Panc1 (cell line): ENCODE measurements at regions not wholly inside any gene's neighbourhood (a gene's known extent, or its start where the extent isn't known, plus 50 kb on each side); places are given as distances from the start of the nearest gene placed in this dataset.
"Not testable (repeated sequence)": the region's sequence is repeated elsewhere in the genome, so short reads cannot be mapped to it uniquely, and the experiment has no call there.

Experiments used
- ATAC-seq: fragments of 200-7000 bp; cut with Tn5 transposase; 2 replicates; pipeline ENCODE4 v1.9.1; 2020; ENCODE audit warnings: mild to moderate bottlenecking, moderate library complexity
- BruUV-seq: library from RNA; stranded (reverse); fragments of 400-500 nt; replicated peaks from 2 replicates; lab custom pipeline; 2021; lab: Mats Ljungman, UMichigan
- CTCF ChIA-PET: fragments of 300-600 bp; sonication (Branson Sonifier 250); formaldehyde crosslinking; loops from one replicate; lab custom pipeline; 2022; ENCODE audit warnings: antibody characterized with exemption; lab: Charles Lee
- POLR2A ChIA-PET: fragments of 300-600 bp; sonication (Branson Sonifier 250); formaldehyde crosslinking; loops from one replicate; lab custom pipeline; 2022; ENCODE audit warnings: antibody characterized with exemption; lab: Charles Lee
- DNase-seq: peaks from one replicate; pipeline ENCODE4 v3.0.0-alpha.2; 2010; ENCODE audit warnings: low read depth, low spot score
- H3K27ac ChIP-seq: 2 replicates; pipeline ENCODE4 v1.5.1; 2011; ENCODE audit warnings: mild to moderate bottlenecking, low read length, inconsistent platforms
- H3K27me3 ChIP-seq: fragments of 200-500 bp; sonication (Bioruptor generic); 2 replicates; pipeline ENCODE4 v1.6.0; 2014; ENCODE audit warnings: low read length, inconsistent platforms; ENCODE audit not compliant: control insufficient read depth, insufficient read depth
- H3K36me3 ChIP-seq: fragments of 200-500 bp; sonication (Bioruptor generic); 2 replicates; pipeline ENCODE4 v1.5.1; 2014; ENCODE audit warnings: inconsistent platforms, mild to moderate bottlenecking, low read length, moderate library complexity; ENCODE audit not compliant: control insufficient read depth, insufficient read depth
- H3K4me1 ChIP-seq: 2 replicates; pipeline ENCODE4 v1.5.1; 2011; ENCODE audit warnings: inconsistent platforms, mild to moderate bottlenecking, low read length, moderate library complexity; ENCODE audit not compliant: control insufficient read depth, insufficient read depth
- H3K4me3 ChIP-seq, 2 experiments: 2 replicates each; pipeline ENCODE4 v1.5.1; 2011 to 2012; ENCODE audit warnings: low read depth in 2 of 2, low read length in 2 of 2, mild to moderate bottlenecking in 2 of 2, inconsistent platforms in 1 of 2, moderate library complexity in 1 of 2
- H3K9me3 ChIP-seq: fragments of 200-500 bp; sonication (Bioruptor generic); 2 replicates; pipeline ENCODE4 v1.5.1; 2014; ENCODE audit warnings: low read depth, mild to moderate bottlenecking, inconsistent platforms, low read length, moderate library complexity; ENCODE audit not compliant: control insufficient read depth, insufficient read depth
- CTCF ChIP-seq: fragments of 450-650 bp; IDR thresholded peaks from 2 replicates; pipeline ENCODE4 v1.5.1; 2017; ENCODE audit warnings: mild to moderate bottlenecking
- POLR2AphosphoS5 ChIP-seq: IDR thresholded peaks from 2 replicates; pipeline ENCODE4 v1.6.1; 2012; ENCODE audit warnings: mild to moderate bottlenecking, low read depth, low read length, moderate library complexity
- SIN3A ChIP-seq: IDR thresholded peaks from 2 replicates; pipeline ENCODE4 v1.6.1; 2012; ENCODE audit warnings: low read depth, mild to moderate bottlenecking, low read length, moderate library complexity, borderline replicate concordance; ENCODE audit not compliant: insufficient read depth
- TCF7L2 ChIP-seq: IDR thresholded peaks from 2 replicates; pipeline ENCODE4 v1.6.1; 2011; ENCODE audit warnings: mild to moderate bottlenecking, low read depth, low read length, inconsistent platforms
- in situ Hi-C: cut with HindIII; loops from 2 replicates; pipeline ENCODE4 v1.10.0; 2016; ENCODE audit warnings: low sequenced_read_pairs, low pct_unique_long_range_greater_than_20kb
- intact Hi-C: fragments of 100-400 bp; cut with micrococcal nuclease; formaldehyde crosslinking; loops from one replicate; pipeline ENCODE4 v1.10.0; 2022; ENCODE audit not compliant: unreplicated experiment
- TF ChIP-seq, protein P1 (sequence below), 2 experiments: IDR thresholded peaks; 2 replicates each; pipeline ENCODE4 v1.6.1; 2011 to 2012; ENCODE audit warnings: low read depth in 2 of 2, control low read depth in 1 of 2, low read length in 1 of 2, mild to moderate bottlenecking in 1 of 2, moderate library complexity in 1 of 2; ENCODE audit not compliant: insufficient read depth in 1 of 2

DNA sequence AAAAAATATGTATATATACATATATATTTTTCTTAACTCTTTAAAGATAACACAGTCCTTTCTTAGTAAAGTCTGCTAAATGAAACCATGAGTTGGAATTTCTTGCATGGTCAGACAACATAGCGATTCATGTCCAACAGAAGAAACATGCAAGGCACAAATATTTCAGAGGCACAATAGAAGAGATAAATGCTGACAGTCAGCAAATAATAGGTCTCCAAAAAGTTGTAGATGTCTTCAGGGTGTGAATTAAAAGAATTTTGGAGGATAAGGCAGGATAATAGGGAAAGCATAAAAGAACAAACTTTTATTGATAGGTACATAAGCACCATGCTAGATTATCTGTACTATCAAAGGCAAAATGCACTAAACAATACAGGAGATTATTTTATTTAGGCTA is 800.2 kb downstream of the PLCL1 start:
- H3K4me1 ChIP-seq, result no peaks in the 10 kb centered on the region
- ATAC-seq (no peak), DNase-seq (no peak)
- ChIA-PET CTCF (no interaction called here), POLR2A (no interaction called here)
- H3K27me3 ChIP-seq, result no peaks in the 10 kb centered on the region
- TF ChIP-seq, protein P1, sequence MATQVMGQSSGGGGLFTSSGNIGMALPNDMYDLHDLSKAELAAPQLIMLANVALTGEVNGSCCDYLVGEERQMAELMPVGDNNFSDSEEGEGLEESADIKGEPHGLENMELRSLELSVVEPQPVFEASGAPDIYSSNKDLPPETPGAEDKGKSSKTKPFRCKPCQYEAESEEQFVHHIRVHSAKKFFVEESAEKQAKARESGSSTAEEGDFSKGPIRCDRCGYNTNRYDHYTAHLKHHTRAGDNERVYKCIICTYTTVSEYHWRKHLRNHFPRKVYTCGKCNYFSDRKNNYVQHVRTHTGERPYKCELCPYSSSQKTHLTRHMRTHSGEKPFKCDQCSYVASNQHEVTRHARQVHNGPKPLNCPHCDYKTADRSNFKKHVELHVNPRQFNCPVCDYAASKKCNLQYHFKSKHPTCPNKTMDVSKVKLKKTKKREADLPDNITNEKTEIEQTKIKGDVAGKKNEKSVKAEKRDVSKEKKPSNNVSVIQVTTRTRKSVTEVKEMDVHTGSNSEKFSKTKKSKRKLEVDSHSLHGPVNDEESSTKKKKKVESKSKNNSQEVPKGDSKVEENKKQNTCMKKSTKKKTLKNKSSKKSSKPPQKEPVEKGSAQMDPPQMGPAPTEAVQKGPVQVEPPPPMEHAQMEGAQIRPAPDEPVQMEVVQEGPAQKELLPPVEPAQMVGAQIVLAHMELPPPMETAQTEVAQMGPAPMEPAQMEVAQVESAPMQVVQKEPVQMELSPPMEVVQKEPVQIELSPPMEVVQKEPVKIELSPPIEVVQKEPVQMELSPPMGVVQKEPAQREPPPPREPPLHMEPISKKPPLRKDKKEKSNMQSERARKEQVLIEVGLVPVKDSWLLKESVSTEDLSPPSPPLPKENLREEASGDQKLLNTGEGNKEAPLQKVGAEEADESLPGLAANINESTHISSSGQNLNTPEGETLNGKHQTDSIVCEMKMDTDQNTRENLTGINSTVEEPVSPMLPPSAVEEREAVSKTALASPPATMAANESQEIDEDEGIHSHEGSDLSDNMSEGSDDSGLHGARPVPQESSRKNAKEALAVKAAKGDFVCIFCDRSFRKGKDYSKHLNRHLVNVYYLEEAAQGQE (IDR thresholded peaks at IDR 0.05; ENCODE audit: insufficient read depth in 1 of 2, low read depth in 2 of 2, low read length in 1 of 2), result no peak
- TF ChIP-seq TCF7L2, result no peak
- no peak for TF ChIP-seq POLR2AphosphoS5
- TF ChIP-seq CTCF, result no peak
- TF ChIP-seq SIN3A, result no peak
- no peak overlapping the region for H3K4me3 ChIP-seq
- intact Hi-C loops (no loop called here), in situ Hi-C loops (no loop called here)
- no peak overlapping the region for H3K27ac ChIP-seq
- H3K36me3 ChIP-seq, result no peaks in the 10 kb centered on the region
- no TSS peak for BruUV-seq
- H3K9me3 ChIP-seq, result no peaks in the 10 kb centered on the region

- H3K4me1 ChIP-seq, POLR2A ChIA-PET, H3K36me3 ChIP-seq, CTCF ChIA-PET, H3K9me3 ChIP-seq, DNase-seq, H3K4me3 ChIP-seq, ATAC-seq, H3K27ac ChIP-seq, intact Hi-C loops, H3K27me3 ChIP-seq, in situ Hi-C loops, BruUV-seq: not testable (repeated sequence)
These were observed 798.6 kb downstream of the PLCL1 start for GRCh38 chr2:198602986-198603385.

DNA sequence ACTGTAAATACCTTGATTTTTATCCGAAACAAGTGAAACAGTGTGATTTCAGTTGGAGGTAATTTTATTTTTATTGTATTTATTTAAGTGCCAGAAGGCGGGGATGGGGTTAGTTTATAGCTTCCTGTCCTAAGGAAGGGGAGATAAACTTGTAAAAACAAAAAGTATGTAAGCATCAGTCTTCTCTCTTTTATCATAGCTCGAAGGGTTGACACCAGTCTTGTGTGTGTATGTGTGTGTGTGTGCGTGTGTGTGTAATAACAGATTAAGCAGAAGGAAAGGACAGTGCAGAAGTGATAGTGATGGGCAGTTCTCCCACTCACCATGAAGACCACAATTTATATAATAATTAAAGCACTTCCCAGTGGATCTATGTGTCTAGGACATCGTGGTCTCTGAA is 793.3 kb downstream of the PLCL1 start:
- Histone ChIP-seq H3K4me1 (no peaks in the 10 kb centered on the region), H3K36me3 (no peaks in the 10 kb centered on the region), H3K9me3 (no peaks in the 10 kb centered on the region), H3K27ac (no peak overlapping the region), H3K4me3 (no peak overlapping the region), H3K27me3 (no peaks in the 10 kb centered on the region)
- CTCF ChIA-PET, result no interaction called here
- no TSS peak for BruUV-seq
- POLR2A ChIA-PET, result no interaction called here
- intact Hi-C loops, result no loop called here
- DNase-seq (no peak), ATAC-seq (no peak)
- no peak for TF ChIP-seq TCF7L2
- TF ChIP-seq SIN3A, result no peak
- in situ Hi-C loops, result no loop called here
